H1 (cell line): ENCODE measurements at regions not wholly inside any gene's neighbourhood (a gene's known extent, or its start where the extent isn't known, plus 50 kb on each side); places are given as distances from the start of the nearest gene placed in this dataset.

ENCODE experiments used
- GABPA ChIP-seq: IDR thresholded peaks from 2 replicates; pipeline ENCODE4 v1.6.1; 2011; ENCODE audit warnings: mild to moderate bottlenecking, low read length, moderate library complexity, borderline replicate concordance; ENCODE audit not compliant: insufficient read depth
- POLR2AphosphoS5 ChIP-seq: IDR thresholded peaks from 2 replicates; pipeline ENCODE4 v1.6.1; 2011; ENCODE audit warnings: low read depth, low read length
- SP2 ChIP-seq: IDR thresholded peaks from 2 replicates; pipeline ENCODE4 v1.6.1; 2012; ENCODE audit warnings: mild to moderate bottlenecking, low read length, inconsistent platforms
- SUZ12 ChIP-seq: fragments of 200-600 bp; sonication (generic); IDR thresholded peaks from 2 replicates; pipeline ENCODE4 v1.6.1; 2012; ENCODE audit warnings: mild to moderate bottlenecking, inconsistent platforms, low read length, moderate library complexity, mixed read lengths
- TF ChIP-seq, protein P1 (sequence below): fragments of 300-600 bp; sonication (generic); IDR thresholded peaks from 2 replicates; pipeline ENCODE4 v1.7.1; 2012; ENCODE audit warnings: low read length, moderate library complexity, mild to moderate bottlenecking, inconsistent platforms; ENCODE audit not compliant: insufficient replicate concordance

DNA sequence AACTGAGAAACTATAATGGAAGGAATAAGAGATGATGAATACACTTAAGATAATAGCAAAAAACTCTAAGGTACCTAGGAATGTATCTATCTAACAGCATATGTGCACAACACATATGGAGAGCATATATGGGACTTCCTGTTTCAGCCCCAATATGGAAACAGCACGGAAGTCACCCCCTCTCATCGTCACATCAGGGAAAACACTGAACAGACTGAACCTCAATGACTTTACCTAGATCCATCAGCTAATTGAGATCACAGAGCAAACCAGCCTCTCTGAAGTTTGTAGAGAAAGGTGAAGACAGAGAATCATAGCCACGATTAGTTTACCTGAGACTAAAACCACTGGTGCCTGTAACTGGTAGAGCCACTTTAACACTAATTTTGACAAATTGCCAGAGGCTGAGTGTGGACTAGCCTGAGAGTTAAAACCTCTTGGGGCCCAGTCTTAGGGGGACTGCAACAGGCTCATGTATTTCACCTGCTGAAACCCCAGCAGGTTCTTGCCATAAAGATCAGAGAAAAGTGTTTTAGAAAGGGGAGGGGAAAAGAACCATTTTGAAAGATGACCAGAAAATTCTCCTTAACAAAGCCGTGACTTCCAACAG, 722.6 kb downstream of the TBC1D22A start (continued):
- TF ChIP-seq, protein P1, sequence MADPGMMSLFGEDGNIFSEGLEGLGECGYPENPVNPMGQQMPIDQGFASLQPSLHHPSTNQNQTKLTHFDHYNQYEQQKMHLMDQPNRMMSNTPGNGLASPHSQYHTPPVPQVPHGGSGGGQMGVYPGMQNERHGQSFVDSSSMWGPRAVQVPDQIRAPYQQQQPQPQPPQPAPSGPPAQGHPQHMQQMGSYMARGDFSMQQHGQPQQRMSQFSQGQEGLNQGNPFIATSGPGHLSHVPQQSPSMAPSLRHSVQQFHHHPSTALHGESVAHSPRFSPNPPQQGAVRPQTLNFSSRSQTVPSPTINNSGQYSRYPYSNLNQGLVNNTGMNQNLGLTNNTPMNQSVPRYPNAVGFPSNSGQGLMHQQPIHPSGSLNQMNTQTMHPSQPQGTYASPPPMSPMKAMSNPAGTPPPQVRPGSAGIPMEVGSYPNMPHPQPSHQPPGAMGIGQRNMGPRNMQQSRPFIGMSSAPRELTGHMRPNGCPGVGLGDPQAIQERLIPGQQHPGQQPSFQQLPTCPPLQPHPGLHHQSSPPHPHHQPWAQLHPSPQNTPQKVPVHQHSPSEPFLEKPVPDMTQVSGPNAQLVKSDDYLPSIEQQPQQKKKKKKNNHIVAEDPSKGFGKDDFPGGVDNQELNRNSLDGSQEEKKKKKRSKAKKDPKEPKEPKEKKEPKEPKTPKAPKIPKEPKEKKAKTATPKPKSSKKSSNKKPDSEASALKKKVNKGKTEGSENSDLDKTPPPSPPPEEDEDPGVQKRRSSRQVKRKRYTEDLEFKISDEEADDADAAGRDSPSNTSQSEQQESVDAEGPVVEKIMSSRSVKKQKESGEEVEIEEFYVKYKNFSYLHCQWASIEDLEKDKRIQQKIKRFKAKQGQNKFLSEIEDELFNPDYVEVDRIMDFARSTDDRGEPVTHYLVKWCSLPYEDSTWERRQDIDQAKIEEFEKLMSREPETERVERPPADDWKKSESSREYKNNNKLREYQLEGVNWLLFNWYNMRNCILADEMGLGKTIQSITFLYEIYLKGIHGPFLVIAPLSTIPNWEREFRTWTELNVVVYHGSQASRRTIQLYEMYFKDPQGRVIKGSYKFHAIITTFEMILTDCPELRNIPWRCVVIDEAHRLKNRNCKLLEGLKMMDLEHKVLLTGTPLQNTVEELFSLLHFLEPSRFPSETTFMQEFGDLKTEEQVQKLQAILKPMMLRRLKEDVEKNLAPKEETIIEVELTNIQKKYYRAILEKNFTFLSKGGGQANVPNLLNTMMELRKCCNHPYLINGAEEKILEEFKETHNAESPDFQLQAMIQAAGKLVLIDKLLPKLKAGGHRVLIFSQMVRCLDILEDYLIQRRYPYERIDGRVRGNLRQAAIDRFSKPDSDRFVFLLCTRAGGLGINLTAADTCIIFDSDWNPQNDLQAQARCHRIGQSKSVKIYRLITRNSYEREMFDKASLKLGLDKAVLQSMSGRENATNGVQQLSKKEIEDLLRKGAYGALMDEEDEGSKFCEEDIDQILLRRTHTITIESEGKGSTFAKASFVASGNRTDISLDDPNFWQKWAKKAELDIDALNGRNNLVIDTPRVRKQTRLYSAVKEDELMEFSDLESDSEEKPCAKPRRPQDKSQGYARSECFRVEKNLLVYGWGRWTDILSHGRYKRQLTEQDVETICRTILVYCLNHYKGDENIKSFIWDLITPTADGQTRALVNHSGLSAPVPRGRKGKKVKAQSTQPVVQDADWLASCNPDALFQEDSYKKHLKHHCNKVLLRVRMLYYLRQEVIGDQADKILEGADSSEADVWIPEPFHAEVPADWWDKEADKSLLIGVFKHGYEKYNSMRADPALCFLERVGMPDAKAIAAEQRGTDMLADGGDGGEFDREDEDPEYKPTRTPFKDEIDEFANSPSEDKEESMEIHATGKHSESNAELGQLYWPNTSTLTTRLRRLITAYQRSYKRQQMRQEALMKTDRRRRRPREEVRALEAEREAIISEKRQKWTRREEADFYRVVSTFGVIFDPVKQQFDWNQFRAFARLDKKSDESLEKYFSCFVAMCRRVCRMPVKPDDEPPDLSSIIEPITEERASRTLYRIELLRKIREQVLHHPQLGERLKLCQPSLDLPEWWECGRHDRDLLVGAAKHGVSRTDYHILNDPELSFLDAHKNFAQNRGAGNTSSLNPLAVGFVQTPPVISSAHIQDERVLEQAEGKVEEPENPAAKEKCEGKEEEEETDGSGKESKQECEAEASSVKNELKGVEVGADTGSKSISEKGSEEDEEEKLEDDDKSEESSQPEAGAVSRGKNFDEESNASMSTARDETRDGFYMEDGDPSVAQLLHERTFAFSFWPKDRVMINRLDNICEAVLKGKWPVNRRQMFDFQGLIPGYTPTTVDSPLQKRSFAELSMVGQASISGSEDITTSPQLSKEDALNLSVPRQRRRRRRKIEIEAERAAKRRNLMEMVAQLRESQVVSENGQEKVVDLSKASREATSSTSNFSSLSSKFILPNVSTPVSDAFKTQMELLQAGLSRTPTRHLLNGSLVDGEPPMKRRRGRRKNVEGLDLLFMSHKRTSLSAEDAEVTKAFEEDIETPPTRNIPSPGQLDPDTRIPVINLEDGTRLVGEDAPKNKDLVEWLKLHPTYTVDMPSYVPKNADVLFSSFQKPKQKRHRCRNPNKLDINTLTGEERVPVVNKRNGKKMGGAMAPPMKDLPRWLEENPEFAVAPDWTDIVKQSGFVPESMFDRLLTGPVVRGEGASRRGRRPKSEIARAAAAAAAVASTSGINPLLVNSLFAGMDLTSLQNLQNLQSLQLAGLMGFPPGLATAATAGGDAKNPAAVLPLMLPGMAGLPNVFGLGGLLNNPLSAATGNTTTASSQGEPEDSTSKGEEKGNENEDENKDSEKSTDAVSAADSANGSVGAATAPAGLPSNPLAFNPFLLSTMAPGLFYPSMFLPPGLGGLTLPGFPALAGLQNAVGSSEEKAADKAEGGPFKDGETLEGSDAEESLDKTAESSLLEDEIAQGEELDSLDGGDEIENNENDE, result no peak
- TF ChIP-seq POLR2AphosphoS5 (no peak), SUZ12 (no peak), SP2 (no peak), GABPA (no peak)
